WERI-Rb-1 (cell line): ENCODE measurements at regions not wholly inside any gene's neighbourhood (a gene's known extent, or its start where the extent isn't known, plus 50 kb on each side); places are given as distances from the start of the nearest gene placed in this dataset.

Source experiments
- DNase-seq: peaks from one replicate; pipeline ENCODE4 v3.0.0-alpha.2; 2020
- H3K27ac ChIP-seq: fragments of 250-450 bp; sonication (Bioruptor Pico); 2 replicates; pipeline ENCODE4 v1.5.1; 2020; ENCODE audit warnings: mild to moderate bottlenecking, moderate library complexity
- H3K27me3 ChIP-seq: fragments of 250-450 bp; sonication (Bioruptor Pico); 2 replicates; pipeline ENCODE4 v1.5.1; 2021; ENCODE audit warnings: mild to moderate bottlenecking, low read depth, moderate library complexity; ENCODE audit not compliant: insufficient read depth, severe bottlenecking
- H3K36me3 ChIP-seq: fragments of 250-450 bp; sonication (Bioruptor Pico); 2 replicates; pipeline ENCODE4 v1.5.1; 2020; ENCODE audit warnings: mild to moderate bottlenecking, moderate library complexity
- H3K4me3 ChIP-seq: 2 replicates; pipeline ENCODE4 v1.5.1; 2011; ENCODE audit warnings: low read depth, mild to moderate bottlenecking, control low read depth, low read length
- H3K9me3 ChIP-seq: fragments of 250-450 bp; sonication (Bioruptor Pico); 2 replicates; pipeline ENCODE4 v1.5.1; 2021; ENCODE audit warnings: mild to moderate bottlenecking, moderate library complexity; ENCODE audit not compliant: severe bottlenecking
- TF ChIP-seq, protein P1 (sequence below): IDR thresholded peaks from 2 replicates; pipeline ENCODE4 v1.5.1; 2011; ENCODE audit warnings: low read depth, mild to moderate bottlenecking, control low read depth, inconsistent platforms, low read length

- no peak overlapping the region for H3K27ac ChIP-seq
- H3K9me3 ChIP-seq: no peaks in the 10 kb centered on the region
- H3K27me3 ChIP-seq: no peaks in the 10 kb centered on the region
- TF ChIP-seq, protein P1, sequence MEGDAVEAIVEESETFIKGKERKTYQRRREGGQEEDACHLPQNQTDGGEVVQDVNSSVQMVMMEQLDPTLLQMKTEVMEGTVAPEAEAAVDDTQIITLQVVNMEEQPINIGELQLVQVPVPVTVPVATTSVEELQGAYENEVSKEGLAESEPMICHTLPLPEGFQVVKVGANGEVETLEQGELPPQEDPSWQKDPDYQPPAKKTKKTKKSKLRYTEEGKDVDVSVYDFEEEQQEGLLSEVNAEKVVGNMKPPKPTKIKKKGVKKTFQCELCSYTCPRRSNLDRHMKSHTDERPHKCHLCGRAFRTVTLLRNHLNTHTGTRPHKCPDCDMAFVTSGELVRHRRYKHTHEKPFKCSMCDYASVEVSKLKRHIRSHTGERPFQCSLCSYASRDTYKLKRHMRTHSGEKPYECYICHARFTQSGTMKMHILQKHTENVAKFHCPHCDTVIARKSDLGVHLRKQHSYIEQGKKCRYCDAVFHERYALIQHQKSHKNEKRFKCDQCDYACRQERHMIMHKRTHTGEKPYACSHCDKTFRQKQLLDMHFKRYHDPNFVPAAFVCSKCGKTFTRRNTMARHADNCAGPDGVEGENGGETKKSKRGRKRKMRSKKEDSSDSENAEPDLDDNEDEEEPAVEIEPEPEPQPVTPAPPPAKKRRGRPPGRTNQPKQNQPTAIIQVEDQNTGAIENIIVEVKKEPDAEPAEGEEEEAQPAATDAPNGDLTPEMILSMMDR: no peak
- no peaks in the 10 kb centered on the region for H3K36me3 ChIP-seq
- DNase-seq: no peak
- H3K4me3 ChIP-seq: no peak overlapping the region
These were observed 114.1 kb downstream of the FOXL1 start for GRCh38 chr16:86692426-86692825.

DNA sequence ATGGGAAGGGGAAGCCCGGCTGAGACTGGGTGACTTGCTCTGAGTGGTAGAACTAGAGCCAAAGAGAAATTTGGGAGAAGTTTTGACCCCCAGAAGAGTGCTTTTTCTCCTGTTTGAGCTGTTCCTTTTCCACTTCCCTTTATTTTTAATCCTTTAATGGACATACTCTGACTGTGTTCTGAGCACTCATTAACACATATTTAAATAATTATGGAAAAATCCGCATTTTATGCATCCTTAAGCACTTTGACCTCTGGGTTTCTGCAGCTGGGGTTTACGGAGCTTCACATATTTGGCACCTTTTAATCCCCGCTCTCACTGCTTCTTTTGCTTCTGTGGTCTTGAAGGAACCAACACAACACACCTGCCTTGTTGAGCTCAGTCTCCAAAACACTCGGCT, 114.7 kb downstream of the FOXL1 start:
- Histone ChIP-seq H3K36me3 (no peaks in the 10 kb centered on the region), H3K27ac (no peak overlapping the region), H3K9me3 (no peaks in the 10 kb centered on the region), H3K4me3 (no peak overlapping the region), H3K27me3 (no peaks in the 10 kb centered on the region)
- no peak for DNase-seq
- TF ChIP-seq, protein P1: no peak

DNA sequence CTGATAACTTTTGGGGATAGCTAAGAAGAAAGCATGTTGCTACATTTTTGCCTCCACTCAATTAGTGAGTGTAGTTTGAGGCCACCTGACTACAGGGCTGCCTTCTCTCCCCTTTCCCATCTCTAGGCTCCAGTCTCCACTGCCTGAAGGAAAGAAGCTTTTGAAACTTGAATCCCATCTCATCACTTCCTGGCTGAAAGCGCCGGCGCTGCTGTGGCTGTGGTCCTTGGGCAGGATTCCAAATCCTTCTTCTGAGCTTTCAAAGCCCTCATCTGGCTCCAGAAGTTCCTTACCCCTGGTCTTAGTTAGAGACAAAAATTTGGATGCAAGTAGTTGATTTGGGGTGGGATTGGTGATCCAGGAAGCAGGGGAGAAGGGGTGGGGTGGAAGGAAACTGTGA, 119.4 kb downstream of the FOXL1 start:
- H3K27ac ChIP-seq: no peak overlapping the region
- H3K27me3 ChIP-seq: no peaks in the 10 kb centered on the region
- no peak overlapping the region for H3K4me3 ChIP-seq
- H3K36me3 ChIP-seq: no peaks in the 10 kb centered on the region
- H3K9me3 ChIP-seq: no peaks in the 10 kb centered on the region
- TF ChIP-seq, protein P1: no peak
- no peak for DNase-seq

DNA sequence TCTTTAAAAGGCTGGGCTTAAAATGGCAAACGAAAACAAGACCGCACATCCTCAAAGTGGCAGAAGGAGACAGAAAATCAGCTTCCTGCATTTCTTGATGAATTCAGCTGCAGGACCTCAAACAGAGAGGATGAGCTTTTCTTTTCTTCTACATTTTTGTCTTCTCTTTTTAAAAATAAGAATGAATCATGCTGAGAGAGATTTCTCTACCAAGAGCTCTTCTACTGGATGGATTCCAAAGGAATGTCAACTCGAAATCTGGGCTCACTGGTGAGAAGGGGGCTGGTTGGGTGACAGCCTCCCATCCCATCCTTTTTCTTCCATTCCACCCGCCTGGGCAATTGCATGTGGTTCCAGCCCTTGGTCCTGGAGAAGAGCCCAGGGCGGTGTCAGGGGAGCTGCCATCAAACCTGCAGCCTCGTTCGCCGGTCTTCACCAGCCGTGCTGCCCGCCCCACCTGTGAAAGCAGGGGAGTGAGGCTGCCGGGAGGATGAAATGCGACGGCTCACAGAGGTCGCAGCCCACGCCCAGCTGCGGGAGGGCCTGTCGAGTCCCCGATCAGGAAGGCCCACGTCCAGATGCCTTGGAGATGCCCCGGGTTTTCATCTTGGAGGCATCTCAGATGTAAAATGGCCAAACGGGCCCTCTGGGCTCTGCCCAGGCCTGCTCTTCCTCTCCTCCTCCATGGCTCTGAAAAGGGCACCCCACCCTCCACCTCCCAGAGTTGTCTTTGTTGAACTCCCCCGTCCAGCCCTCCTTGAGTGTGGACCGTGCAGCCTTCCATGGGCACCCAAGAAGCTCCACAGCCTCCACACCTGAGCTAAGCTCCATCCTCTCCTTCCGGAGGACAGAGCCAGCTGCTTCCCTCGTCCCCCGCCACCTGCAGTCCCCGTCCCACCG, 121.9 kb downstream of the FOXL1 start:
- H3K27ac ChIP-seq: no peak overlapping the region
- H3K27me3 ChIP-seq: no peaks in the 10 kb centered on the region
- TF ChIP-seq, protein P1: no peak
- no peaks in the 10 kb centered on the region for H3K9me3 ChIP-seq
- H3K36me3 ChIP-seq: no peaks in the 10 kb centered on the region
- H3K4me3 ChIP-seq: no peak overlapping the region
- DNase-seq: no peak

GRCh38 chr16:86701286-86701975, 123.1 kb downstream of the FOXL1 start:
- Histone ChIP-seq H3K4me3 (no peak overlapping the region), H3K27me3 (no peaks in the 10 kb centered on the region), H3K27ac (no peak overlapping the region), H3K36me3 (no peaks in the 10 kb centered on the region), H3K9me3 (no peaks in the 10 kb centered on the region)
- TF ChIP-seq, protein P1: no peak
- DNase-seq: no peak
